ENCODE measurements at regions not wholly inside any gene's neighbourhood (a gene's known extent, or its start where the extent isn't known, plus 50 kb on each side); places are given as distances from the start of the nearest gene placed in this dataset.

DNA sequence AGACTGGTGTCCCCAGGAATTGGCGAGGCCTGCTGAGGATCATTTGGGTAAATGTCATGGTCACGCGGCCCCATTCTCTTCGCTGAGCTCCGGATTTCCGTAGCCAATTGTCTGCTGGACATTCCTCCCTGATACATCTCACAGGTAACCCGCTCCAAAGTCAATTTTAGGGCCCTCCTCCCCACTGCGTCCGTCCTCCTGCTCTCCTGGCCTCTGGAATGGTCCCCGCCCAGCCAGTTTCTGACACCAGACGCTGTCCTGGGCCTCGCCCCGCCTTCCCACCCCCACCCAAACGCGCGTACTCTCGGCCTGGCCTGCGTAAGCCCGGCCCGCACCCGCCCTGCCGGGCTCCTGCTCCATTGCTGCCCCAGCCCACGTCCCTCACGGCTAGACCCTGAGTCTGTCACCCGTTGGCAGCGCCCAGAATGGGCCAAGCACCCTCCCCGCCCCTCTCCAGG lies 202.0 kb downstream of the AUH start:
- TF ChIP-seq EZH2phosphoT487 (IDR thresholded peaks at IDR 0.05; ENCODE audit: borderline replicate concordance, low read length), result no peak
- TF ChIP-seq, protein P1, sequence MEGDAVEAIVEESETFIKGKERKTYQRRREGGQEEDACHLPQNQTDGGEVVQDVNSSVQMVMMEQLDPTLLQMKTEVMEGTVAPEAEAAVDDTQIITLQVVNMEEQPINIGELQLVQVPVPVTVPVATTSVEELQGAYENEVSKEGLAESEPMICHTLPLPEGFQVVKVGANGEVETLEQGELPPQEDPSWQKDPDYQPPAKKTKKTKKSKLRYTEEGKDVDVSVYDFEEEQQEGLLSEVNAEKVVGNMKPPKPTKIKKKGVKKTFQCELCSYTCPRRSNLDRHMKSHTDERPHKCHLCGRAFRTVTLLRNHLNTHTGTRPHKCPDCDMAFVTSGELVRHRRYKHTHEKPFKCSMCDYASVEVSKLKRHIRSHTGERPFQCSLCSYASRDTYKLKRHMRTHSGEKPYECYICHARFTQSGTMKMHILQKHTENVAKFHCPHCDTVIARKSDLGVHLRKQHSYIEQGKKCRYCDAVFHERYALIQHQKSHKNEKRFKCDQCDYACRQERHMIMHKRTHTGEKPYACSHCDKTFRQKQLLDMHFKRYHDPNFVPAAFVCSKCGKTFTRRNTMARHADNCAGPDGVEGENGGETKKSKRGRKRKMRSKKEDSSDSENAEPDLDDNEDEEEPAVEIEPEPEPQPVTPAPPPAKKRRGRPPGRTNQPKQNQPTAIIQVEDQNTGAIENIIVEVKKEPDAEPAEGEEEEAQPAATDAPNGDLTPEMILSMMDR (IDR thresholded peaks at IDR 0.05; ENCODE audit: low read depth, low read length, poor library complexity, severe bottlenecking), result no peak

Measured in DOHH2 (cell line).